Karpas-422 (cell line): ENCODE measurements at regions not wholly inside any gene's neighbourhood (a gene's known extent, or its start where the extent isn't known, plus 50 kb on each side); places are given as distances from the start of the nearest gene placed in this dataset.

ENCODE experiments used
- DNase-seq: peaks from one replicate; pipeline ENCODE4 v3.0.0-alpha.2; 2015
- H2AFZ ChIP-seq: fragments of 200-600 bp; sonication (generic); 2 replicates; pipeline ENCODE4 v1.6.1; 2014; ENCODE audit warnings: antibody characterized with exemption, low read length, mixed read lengths
- H3K27ac ChIP-seq: fragments of 200-600 bp; sonication (generic); 2 replicates; pipeline ENCODE4 v1.5.1; 2014; ENCODE audit warnings: mild to moderate bottlenecking, low read length, moderate library complexity
- H3K27me3 ChIP-seq: fragments of 200-600 bp; sonication (generic); 2 replicates; pipeline ENCODE4 v1.6.1; 2014; ENCODE audit warnings: low read length, mixed read lengths
- H3K36me3 ChIP-seq: fragments of 200-600 bp; sonication (generic); 2 replicates; pipeline ENCODE4 v1.6.1; 2014; ENCODE audit warnings: low read length, mixed read lengths; ENCODE audit not compliant: insufficient read depth
- H3K4me1 ChIP-seq: fragments of 200-600 bp; sonication (generic); 2 replicates; pipeline ENCODE4 v1.6.1; 2014; ENCODE audit warnings: mild to moderate bottlenecking, low read length, mixed read lengths
- H3K4me2 ChIP-seq: fragments of 200-600 bp; sonication (generic); 2 replicates; pipeline ENCODE4 v1.6.1; 2014; ENCODE audit warnings: low read length, low read depth, mild to moderate bottlenecking; ENCODE audit not compliant: poor library complexity, severe bottlenecking
- H3K4me3 ChIP-seq: fragments of 200-600 bp; sonication (generic); 2 replicates; pipeline ENCODE4 v1.5.1; 2014; ENCODE audit warnings: mild to moderate bottlenecking, antibody characterized with exemption, low read length, mixed read lengths
- H3K79me2 ChIP-seq: fragments of 200-600 bp; sonication (generic); 2 replicates; pipeline ENCODE4 v1.6.1; 2014; ENCODE audit warnings: mild to moderate bottlenecking, low read length, mixed read lengths
- H3K9ac ChIP-seq: fragments of 200-600 bp; sonication (generic); 2 replicates; pipeline ENCODE4 v1.6.0; 2014; ENCODE audit warnings: low read length
- H3K9me2 ChIP-seq: fragments of 200-600 bp; sonication (generic), shearing (Covaris generic); replicated peaks from 2 replicates; pipeline ENCODE4 v1.6.0; 2014; ENCODE audit warnings: mild to moderate bottlenecking, low read length, moderate library complexity; ENCODE audit not compliant: insufficient read depth
- H3K9me3 ChIP-seq: fragments of 300-700, 200-600 bp; sonication (generic); 2 replicates; pipeline ENCODE4 v1.6.1; 2014; ENCODE audit warnings: low read length, mixed read lengths
- H4K20me1 ChIP-seq: fragments of 200-600 bp; sonication (generic); 2 replicates; pipeline ENCODE4 v1.6.1; 2014; ENCODE audit warnings: mild to moderate bottlenecking, antibody characterized with exemption, low read length, low read depth; ENCODE audit not compliant: insufficient read depth

- H3K9ac ChIP-seq = no peak overlapping the region
- H3K79me2 ChIP-seq = no peaks in the 10 kb centered on the region
- H3K27ac ChIP-seq = no peak overlapping the region
- H3K36me3 ChIP-seq = no peaks in the 10 kb centered on the region
- H3K27me3 ChIP-seq = no peaks in the 10 kb centered on the region
- H2AFZ ChIP-seq = no peak overlapping the region
- H3K4me3 ChIP-seq = no peak overlapping the region
- H3K9me2 ChIP-seq = no peaks in the 10 kb centered on the region
- no peak for DNase-seq
- H4K20me1 ChIP-seq = no peaks in the 10 kb centered on the region
- H3K4me1 ChIP-seq = no peaks in the 10 kb centered on the region
- peaks cover 28% of the 10 kb centered on the region for H3K9me3 ChIP-seq
- no peak overlapping the region for H3K4me2 ChIP-seq
Measured at GRCh38 chr7:53661645-53662217, 626.3 kb downstream of the POM121L12 start.

- Histone ChIP-seq H3K79me2 (no peaks in the 10 kb centered on the region), H3K4me2 (no peak overlapping the region)
Measured at GRCh38 chr7:53672681-53673080, 637.2 kb downstream of the POM121L12 start.

GRCh38 chr7:53675835-53676234 is 640.4 kb downstream of the POM121L12 start:
- Histone ChIP-seq H3K27ac (no peak overlapping the region), H4K20me1 (no peaks in the 10 kb centered on the region), H3K79me2 (no peaks in the 10 kb centered on the region), H3K9me3 (peaks cover 24% of the 10 kb centered on the region), H3K9ac (no peak overlapping the region), H3K4me2 (no peak overlapping the region), H3K9me2 (no peaks in the 10 kb centered on the region), H3K4me3 (no peak overlapping the region), H3K36me3 (no peaks in the 10 kb centered on the region), H3K4me1 (no peaks in the 10 kb centered on the region), H3K27me3 (no peaks in the 10 kb centered on the region), H2AFZ (no peak overlapping the region)
- DNase-seq = no peak

More at GRCh38 chr7:53672681-53673080, 637.2 kb downstream of the POM121L12 start:
- no peak overlapping the region for H3K4me3 ChIP-seq
- H3K9me2 ChIP-seq = no peaks in the 10 kb centered on the region
- no peaks in the 10 kb centered on the region for H3K27me3 ChIP-seq
- DNase-seq = no peak
- no peaks in the 10 kb centered on the region for H4K20me1 ChIP-seq
- H3K27ac ChIP-seq = no peak overlapping the region
- H3K4me1 ChIP-seq = no peaks in the 10 kb centered on the region
- H2AFZ ChIP-seq = no peak overlapping the region
- no peak overlapping the region for H3K9ac ChIP-seq
- H3K9me3 ChIP-seq = peaks cover 18% of the 10 kb centered on the region
- H3K36me3 ChIP-seq = no peaks in the 10 kb centered on the region

- Histone ChIP-seq H2AFZ (no peak overlapping the region), H3K9me3 (peaks cover 44% of the 10 kb centered on the region), H3K79me2 (no peaks in the 10 kb centered on the region), H3K9me2 (no peaks in the 10 kb centered on the region), H3K36me3 (no peaks in the 10 kb centered on the region), H3K9ac (no peak overlapping the region), H3K27me3 (no peaks in the 10 kb centered on the region), H3K4me1 (no peaks in the 10 kb centered on the region), H3K4me2 (no peak overlapping the region), H3K4me3 (no peak overlapping the region), H4K20me1 (no peaks in the 10 kb centered on the region), H3K27ac (no peak overlapping the region)
- no peak for DNase-seq
Measured at GRCh38 chr7:53684693-53685092, 649.3 kb downstream of the POM121L12 start.

GRCh38 chr7:53690411-53690810 is 655.0 kb downstream of the POM121L12 start:
- no peaks in the 10 kb centered on the region for H3K79me2 ChIP-seq
- H3K9me3 ChIP-seq = peaks cover 32% of the 10 kb centered on the region
- no peak overlapping the region for H2AFZ ChIP-seq
- no peak overlapping the region for H3K4me2 ChIP-seq
- no peaks in the 10 kb centered on the region for H3K9me2 ChIP-seq
- no peaks in the 10 kb centered on the region for H4K20me1 ChIP-seq
- no peak overlapping the region for H3K27ac ChIP-seq
- H3K36me3 ChIP-seq = no peaks in the 10 kb centered on the region
- no peaks in the 10 kb centered on the region for H3K27me3 ChIP-seq
- no peak for DNase-seq
- H3K9ac ChIP-seq = no peak overlapping the region
- no peaks in the 10 kb centered on the region for H3K4me1 ChIP-seq
- H3K4me3 ChIP-seq = no peak overlapping the region

- no peak overlapping the region for H3K4me2 ChIP-seq
- H4K20me1 ChIP-seq = no peaks in the 10 kb centered on the region
- DNase-seq = no peak
- no peak overlapping the region for H2AFZ ChIP-seq
- H3K27ac ChIP-seq = no peak overlapping the region
- H3K79me2 ChIP-seq = no peaks in the 10 kb centered on the region
- no peak overlapping the region for H3K4me3 ChIP-seq
- H3K27me3 ChIP-seq = no peaks in the 10 kb centered on the region
- no peaks in the 10 kb centered on the region for H3K36me3 ChIP-seq
- peaks cover 21% of the 10 kb centered on the region for H3K9me3 ChIP-seq
- no peak overlapping the region for H3K9ac ChIP-seq
- no peaks in the 10 kb centered on the region for H3K9me2 ChIP-seq
- no peaks in the 10 kb centered on the region for H3K4me1 ChIP-seq
Measured at GRCh38 chr7:53697913-53698312, 662.5 kb downstream of the POM121L12 start.

- no peaks in the 10 kb centered on the region for H3K27me3 ChIP-seq
- no peaks in the 10 kb centered on the region for H3K36me3 ChIP-seq
- H4K20me1 ChIP-seq = no peaks in the 10 kb centered on the region
- H3K9ac ChIP-seq = no peak overlapping the region
- peaks cover 24% of the 10 kb centered on the region for H3K9me3 ChIP-seq
- H2AFZ ChIP-seq = no peak overlapping the region
- DNase-seq = no peak
- H3K9me2 ChIP-seq = no peaks in the 10 kb centered on the region
- no peaks in the 10 kb centered on the region for H3K79me2 ChIP-seq
- no peak overlapping the region for H3K4me3 ChIP-seq
- no peak overlapping the region for H3K4me2 ChIP-seq
- no peaks in the 10 kb centered on the region for H3K4me1 ChIP-seq
- no peak overlapping the region for H3K27ac ChIP-seq
Measured at GRCh38 chr7:53699215-53699837, 663.9 kb downstream of the POM121L12 start.

- Histone ChIP-seq H3K79me2 (no peaks in the 10 kb centered on the region), H3K27ac (no peak overlapping the region), H3K36me3 (no peaks in the 10 kb centered on the region), H3K4me3 (no peak overlapping the region), H3K4me2 (no peak overlapping the region), H3K9ac (no peak overlapping the region), H3K9me3 (peaks cover 16% of the 10 kb centered on the region), H4K20me1 (no peaks in the 10 kb centered on the region), H2AFZ (no peak overlapping the region), H3K27me3 (no peaks in the 10 kb centered on the region), H3K4me1 (no peaks in the 10 kb centered on the region), H3K9me2 (no peaks in the 10 kb centered on the region)
- DNase-seq = no peak
Measured at GRCh38 chr7:53719122-53719521, 683.7 kb downstream of the POM121L12 start.
